Immature natural killer cell (primary cell): ENCODE measurements at regions not wholly inside any gene's neighbourhood (a gene's known extent, or its start where the extent isn't known, plus 50 kb on each side); places are given as distances from the start of the nearest gene placed in this dataset.

Source experiments
- DNase-seq, 3 donors: peaks; one replicate each; pipeline ENCODE4 v3.0.0; 2022; ENCODE audit warnings: mixed read lengths in 1 of 3
- H3K27ac Mint-ChIP-seq, 6 donors: one replicate each; pipeline ENCODE4 v1.8.0; 2020; ENCODE audit warnings: mixed read lengths in 6 of 6, mild to moderate bottlenecking in 5 of 6, inconsistent platforms in 4 of 6, moderate library complexity in 3 of 6
- H3K27me3 Mint-ChIP-seq, 3 donors: one replicate each; pipeline ENCODE4 v1.8.0; 2020 to 2021; ENCODE audit warnings: low read depth in 3 of 3, mild to moderate bottlenecking in 3 of 3, mixed read lengths in 3 of 3, moderate library complexity in 3 of 3, inconsistent platforms in 1 of 3
- H3K36me3 Mint-ChIP-seq, 3 donors: one replicate each; pipeline ENCODE4 v1.8.0; 2020; ENCODE audit warnings: mixed read lengths in 3 of 3, inconsistent platforms in 2 of 3, mild to moderate bottlenecking in 2 of 3
- H3K4me1 Mint-ChIP-seq, 2 donors: one replicate each; pipeline ENCODE4 v1.8.0; 2020; ENCODE audit warnings: inconsistent platforms in 2 of 2, mild to moderate bottlenecking in 2 of 2, mixed read lengths in 2 of 2, moderate library complexity in 1 of 2
- H3K4me3 Mint-ChIP-seq, 5 donors: one replicate each; pipeline ENCODE4 v1.8.0; 2020; ENCODE audit warnings: mild to moderate bottlenecking in 5 of 5, mixed read lengths in 5 of 5, inconsistent platforms in 3 of 5, moderate library complexity in 3 of 5
- H3K9me3 Mint-ChIP-seq, 6 donors: one replicate each; pipeline ENCODE4 v1.8.0; 2020; ENCODE audit warnings: mild to moderate bottlenecking in 6 of 6, mixed read lengths in 6 of 6, inconsistent platforms in 4 of 6, moderate library complexity in 3 of 6

- Mint-ChIP-seq H3K4me1 (no peaks in the 10 kb centered on the region), H3K27me3 (peaks cover 0 to 5% (median 2%) of the 10 kb centered on the region in 3 donors)
- DNase-seq: no peak
Observed at GRCh38 chr11:109132539-109132938, 289.5 kb upstream of the C11orf87 start.

GRCh38 chr11:109133159-109133558 lies 288.8 kb upstream of the C11orf87 start:
- H3K27ac Mint-ChIP-seq: no peak overlapping the region
- H3K9me3 Mint-ChIP-seq: peaks cover 0 to 4% (median 0%) of the 10 kb centered on the region in 6 donors
- H3K4me1 Mint-ChIP-seq: no peaks in the 10 kb centered on the region
- peaks cover 0 to 5% (median 2%) of the 10 kb centered on the region in 3 donors for H3K27me3 Mint-ChIP-seq
- H3K36me3 Mint-ChIP-seq: no peaks in the 10 kb centered on the region
- H3K4me3 Mint-ChIP-seq: no peak overlapping the region
- no peak for DNase-seq

More at GRCh38 chr11:109132539-109132938, 289.5 kb upstream of the C11orf87 start:
- H3K4me3 Mint-ChIP-seq: no peak overlapping the region
- peaks cover 0 to 3% (median 0%) of the 10 kb centered on the region in 6 donors for H3K9me3 Mint-ChIP-seq
- H3K36me3 Mint-ChIP-seq: no peaks in the 10 kb centered on the region
- no peak overlapping the region for H3K27ac Mint-ChIP-seq

- H3K9me3 Mint-ChIP-seq: peaks cover 0 to 4% (median 0%) of the 10 kb centered on the region in 6 donors
- no peaks in the 10 kb centered on the region for H3K4me1 Mint-ChIP-seq
- H3K36me3 Mint-ChIP-seq: no peaks in the 10 kb centered on the region
- no peak overlapping the region for H3K27ac Mint-ChIP-seq
- no peak for DNase-seq
- H3K4me3 Mint-ChIP-seq: no peak overlapping the region
- peaks cover 0 to 8% (median 5%) of the 10 kb centered on the region in 3 donors for H3K27me3 Mint-ChIP-seq
Observed at GRCh38 chr11:109135627-109136026, 286.4 kb upstream of the C11orf87 start.

- no peak overlapping the region for H3K4me3 Mint-ChIP-seq
- H3K36me3 Mint-ChIP-seq: no peaks in the 10 kb centered on the region
- peaks cover 2 to 6% (median 3%) of the 10 kb centered on the region in 3 donors for H3K27me3 Mint-ChIP-seq
- H3K4me1 Mint-ChIP-seq: no peaks in the 10 kb centered on the region
- no peak overlapping the region for H3K27ac Mint-ChIP-seq
- H3K9me3 Mint-ChIP-seq: peaks cover 0 to 8% (median 0%) of the 10 kb centered on the region in 6 donors
- DNase-seq: no peak
Observed at GRCh38 chr11:109138196-109138595, 283.8 kb upstream of the C11orf87 start.

- H3K27ac Mint-ChIP-seq: no peak overlapping the region
- no peaks in the 10 kb centered on the region for H3K36me3 Mint-ChIP-seq
- H3K4me3 Mint-ChIP-seq: no peak overlapping the region
- no peaks in the 10 kb centered on the region for H3K4me1 Mint-ChIP-seq
- no peak for DNase-seq
- H3K27me3 Mint-ChIP-seq: peaks cover 2 to 8% (median 6%) of the 10 kb centered on the region in 3 donors
- peaks cover 0 to 8% (median 0%) of the 10 kb centered on the region in 6 donors for H3K9me3 Mint-ChIP-seq
Observed at GRCh38 chr11:109140426-109140825, 281.6 kb upstream of the C11orf87 start.

- Mint-ChIP-seq H3K4me3 (no peak overlapping the region), H3K4me1 (no peaks in the 10 kb centered on the region), H3K36me3 (no peaks in the 10 kb centered on the region), H3K9me3 (peaks cover 0 to 8% (median 0%) of the 10 kb centered on the region in 6 donors), H3K27ac (no peak overlapping the region), H3K27me3 (peaks cover 2 to 8% (median 6%) of the 10 kb centered on the region in 3 donors)
- no peak for DNase-seq
Observed at GRCh38 chr11:109140857-109141515, 281.0 kb upstream of the C11orf87 start.

GRCh38 chr11:109145287-109145686 lies 276.7 kb upstream of the C11orf87 start:
- Mint-ChIP-seq H3K9me3 (peaks cover 0 to 10% (median 0%) of the 10 kb centered on the region in 6 donors), H3K4me1 (no peaks in the 10 kb centered on the region), H3K27me3 (peaks cover 0 to 8% (median 2%) of the 10 kb centered on the region in 3 donors), H3K27ac (no peak overlapping the region), H3K36me3 (no peaks in the 10 kb centered on the region), H3K4me3 (no peak overlapping the region)
- DNase-seq: no peak

- peaks cover 0 to 9% (median 0%) of the 10 kb centered on the region in 6 donors for H3K9me3 Mint-ChIP-seq
- no peak for DNase-seq
- H3K4me1 Mint-ChIP-seq: no peaks in the 10 kb centered on the region
- H3K36me3 Mint-ChIP-seq: no peaks in the 10 kb centered on the region
- H3K27ac Mint-ChIP-seq: no peak overlapping the region
- no peak overlapping the region for H3K4me3 Mint-ChIP-seq
- H3K27me3 Mint-ChIP-seq: peaks cover 0 to 8% (median 2%) of the 10 kb centered on the region in 3 donors
Observed at GRCh38 chr11:109147726-109148125, 274.3 kb upstream of the C11orf87 start.

- Mint-ChIP-seq H3K36me3 (no peaks in the 10 kb centered on the region), H3K27ac (no peak overlapping the region), H3K27me3 (peaks cover 0 to 8% (median 2%) of the 10 kb centered on the region in 3 donors), H3K4me3 (no peak overlapping the region), H3K9me3 (peaks cover 0 to 6% (median 0%) of the 10 kb centered on the region in 6 donors), H3K4me1 (no peaks in the 10 kb centered on the region)
- DNase-seq: no peak
Observed at GRCh38 chr11:109148669-109149068, 273.3 kb upstream of the C11orf87 start.

GRCh38 chr11:109150581-109150980 lies 271.4 kb upstream of the C11orf87 start:
- no peak overlapping the region for H3K4me3 Mint-ChIP-seq
- H3K27me3 Mint-ChIP-seq: peaks cover 0 to 3% (median 2%) of the 10 kb centered on the region in 3 donors
- H3K9me3 Mint-ChIP-seq: peaks cover 0 to 8% (median 0%) of the 10 kb centered on the region in 6 donors
- no peak for DNase-seq
- no peaks in the 10 kb centered on the region for H3K4me1 Mint-ChIP-seq
- no peaks in the 10 kb centered on the region for H3K36me3 Mint-ChIP-seq
- no peak overlapping the region for H3K27ac Mint-ChIP-seq

- Mint-ChIP-seq H3K27ac (no peak overlapping the region), H3K4me3 (no peak overlapping the region), H3K36me3 (no peaks in the 10 kb centered on the region), H3K4me1 (no peaks in the 10 kb centered on the region), H3K9me3 (peaks cover 0 to 13% (median under 1%) of the 10 kb centered on the region in 6 donors), H3K27me3 (peaks cover 0 to 2% (median 0%) of the 10 kb centered on the region in 3 donors)
- DNase-seq: no peak
Observed at GRCh38 chr11:109153836-109154235, 268.2 kb upstream of the C11orf87 start.

- no peaks in the 10 kb centered on the region for H3K36me3 Mint-ChIP-seq
- no peak overlapping the region for H3K27ac Mint-ChIP-seq
- no peaks in the 10 kb centered on the region for H3K4me1 Mint-ChIP-seq
- no peak for DNase-seq
- H3K27me3 Mint-ChIP-seq: peaks cover 0 to 4% (median 0%) of the 10 kb centered on the region in 3 donors
- peaks cover 0 to 15% (median 4%) of the 10 kb centered on the region in 6 donors for H3K9me3 Mint-ChIP-seq
- no peak overlapping the region for H3K4me3 Mint-ChIP-seq
Observed at GRCh38 chr11:109155291-109155690, 266.7 kb upstream of the C11orf87 start.

- DNase-seq: no peak
- H3K27me3 Mint-ChIP-seq: peaks cover 0 to 3% (median 2%) of the 10 kb centered on the region in 3 donors
- H3K9me3 Mint-ChIP-seq: peaks cover 0 to 6% (median 1%) of the 10 kb centered on the region in 6 donors
- no peaks in the 10 kb centered on the region for H3K4me1 Mint-ChIP-seq
- H3K36me3 Mint-ChIP-seq: no peaks in the 10 kb centered on the region
- no peak overlapping the region for H3K27ac Mint-ChIP-seq
- H3K4me3 Mint-ChIP-seq: no peak overlapping the region
Observed at GRCh38 chr11:109165035-109165434, 257.0 kb upstream of the C11orf87 start.

- Mint-ChIP-seq H3K36me3 (no peaks in the 10 kb centered on the region), H3K27ac (no peak overlapping the region), H3K9me3 (peaks cover 0 to 2% (median 0%) of the 10 kb centered on the region in 6 donors), H3K4me1 (no peaks in the 10 kb centered on the region), H3K4me3 (no peak overlapping the region), H3K27me3 (peaks cover 0 to 3% (median 0%) of the 10 kb centered on the region in 3 donors)
- no peak for DNase-seq
Observed at GRCh38 chr11:109166441-109166840, 255.5 kb upstream of the C11orf87 start.
